ENCODE measurements at regions not wholly inside any gene's neighbourhood (a gene's known extent, or its start where the extent isn't known, plus 50 kb on each side); places are given as distances from the start of the nearest gene placed in this dataset.

GRCh38 chr5:2286250-2286649 lies 403.5 kb upstream of the IRX4 start:
- DNase-seq (ENCODE audit: low read depth): no peak
- Histone ChIP-seq H3K27me3 (ENCODE audit: control insufficient read depth, insufficient read depth, low read length) (no peaks in the 10 kb centered on the region), H3K36me3 (ENCODE audit: control insufficient read depth, insufficient read depth, low read length) (no peaks in the 10 kb centered on the region), H3K4me3 (ENCODE audit: low read depth, low read length) (no peak overlapping the region)
- TF ChIP-seq CTCF (IDR thresholded peaks at IDR 0.05; ENCODE audit: insufficient read depth, low read length, severe bottlenecking): no peak
- FAIRE-seq: peak; percentile 82

- DNase-seq (ENCODE audit: low read depth) (no peak), FAIRE-seq (no peak)
- Histone ChIP-seq H3K36me3 (ENCODE audit: control insufficient read depth, insufficient read depth, low read length) (no peaks in the 10 kb centered on the region), H3K4me3 (ENCODE audit: low read depth, low read length) (no peak overlapping the region), H3K27me3 (ENCODE audit: control insufficient read depth, insufficient read depth, low read length) (no peaks in the 10 kb centered on the region)
- no peak for TF ChIP-seq CTCF (IDR thresholded peaks at IDR 0.05; ENCODE audit: insufficient read depth, low read length, severe bottlenecking)
Measured at GRCh38 chr5:2284678-2285077, 402.0 kb upstream of the IRX4 start.

GRCh38 chr5:2283481-2284045 lies 400.8 kb upstream of the IRX4 start:
- FAIRE-seq (no peak), DNase-seq (ENCODE audit: low read depth) (no peak)
- Histone ChIP-seq H3K4me3 (ENCODE audit: low read depth, low read length) (no peak overlapping the region), H3K27me3 (ENCODE audit: control insufficient read depth, insufficient read depth, low read length) (no peaks in the 10 kb centered on the region), H3K36me3 (ENCODE audit: control insufficient read depth, insufficient read depth, low read length) (no peaks in the 10 kb centered on the region)
- TF ChIP-seq CTCF (IDR thresholded peaks at IDR 0.05; ENCODE audit: insufficient read depth, low read length, severe bottlenecking): no peak

- FAIRE-seq: no peak
- DNase-seq (ENCODE audit: low read depth): no peak
- Histone ChIP-seq H3K27me3 (ENCODE audit: control insufficient read depth, insufficient read depth, low read length) (no peaks in the 10 kb centered on the region), H3K4me3 (ENCODE audit: low read depth, low read length) (no peak overlapping the region), H3K36me3 (ENCODE audit: control insufficient read depth, insufficient read depth, low read length) (no peaks in the 10 kb centered on the region)
- TF ChIP-seq CTCF (IDR thresholded peaks at IDR 0.05; ENCODE audit: insufficient read depth, low read length, severe bottlenecking): no peak
Measured at GRCh38 chr5:2282893-2283292, 400.2 kb upstream of the IRX4 start.

GRCh38 chr5:2282034-2282690 lies 399.4 kb upstream of the IRX4 start:
- TF ChIP-seq CTCF (IDR thresholded peaks at IDR 0.05; ENCODE audit: insufficient read depth, low read length, severe bottlenecking): no peak
- no peak for DNase-seq (ENCODE audit: low read depth)
- Histone ChIP-seq H3K4me3 (ENCODE audit: low read depth, low read length) (no peak overlapping the region), H3K36me3 (ENCODE audit: control insufficient read depth, insufficient read depth, low read length) (no peaks in the 10 kb centered on the region), H3K27me3 (ENCODE audit: control insufficient read depth, insufficient read depth, low read length) (no peaks in the 10 kb centered on the region)
- no peak for FAIRE-seq

GRCh38 chr5:2281446-2281845 lies 398.7 kb upstream of the IRX4 start:
- no peak for TF ChIP-seq CTCF (IDR thresholded peaks at IDR 0.05; ENCODE audit: insufficient read depth, low read length, severe bottlenecking)
- FAIRE-seq (no peak), DNase-seq (ENCODE audit: low read depth) (no peak)
- H3K36me3 ChIP-seq (ENCODE audit: control insufficient read depth, insufficient read depth, low read length): no peaks in the 10 kb centered on the region
- no peak overlapping the region for H3K4me3 ChIP-seq (ENCODE audit: low read depth, low read length)
- no peaks in the 10 kb centered on the region for H3K27me3 ChIP-seq (ENCODE audit: control insufficient read depth, insufficient read depth, low read length)
